NK-92 treated with Interleukin-12 subunit alpha and Interleukin-12 subunit beta, amount 100 ng/mL, for 24 hours (cell line): ENCODE measurements at regions not wholly inside any gene's neighbourhood (a gene's known extent, or its start where the extent isn't known, plus 50 kb on each side); places are given as distances from the start of the nearest gene placed in this dataset.
"Not testable (repeated sequence)": the region's sequence is repeated elsewhere in the genome, so short reads cannot be mapped to it uniquely, and the experiment has no call there.

Source experiments
- DNase-seq: peaks from one replicate; lab custom pipeline; 2025; lab: John Stamatoyannopoulos, UW

GRCh38 chr6:56803594-56803993 lies 151.3 kb upstream of the BEND6 start:
- no peak for DNase-seq

- DNase-seq: no peak
Measured at GRCh38 chr6:56802584-56802983, 152.3 kb upstream of the BEND6 start.

DNA sequence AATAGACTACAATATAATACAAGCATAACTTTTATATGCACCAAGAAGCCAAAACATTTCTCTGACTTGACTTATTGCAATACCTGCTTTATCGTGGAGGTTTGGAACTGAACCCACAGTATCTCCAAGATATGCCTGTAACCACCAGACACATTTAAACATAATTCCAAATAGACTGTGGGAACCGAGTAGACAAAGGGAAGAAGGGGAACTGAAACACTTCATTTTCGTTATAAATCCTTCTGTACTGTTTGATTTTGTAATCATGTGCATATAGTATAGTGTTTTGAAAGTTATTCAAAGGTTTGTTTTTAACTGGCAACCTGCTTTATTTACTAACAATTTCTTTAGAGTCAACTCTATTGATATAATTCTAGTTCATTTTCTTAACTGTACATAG lies 154.9 kb upstream of the BEND6 start:
- DNase-seq: no peak

DNA sequence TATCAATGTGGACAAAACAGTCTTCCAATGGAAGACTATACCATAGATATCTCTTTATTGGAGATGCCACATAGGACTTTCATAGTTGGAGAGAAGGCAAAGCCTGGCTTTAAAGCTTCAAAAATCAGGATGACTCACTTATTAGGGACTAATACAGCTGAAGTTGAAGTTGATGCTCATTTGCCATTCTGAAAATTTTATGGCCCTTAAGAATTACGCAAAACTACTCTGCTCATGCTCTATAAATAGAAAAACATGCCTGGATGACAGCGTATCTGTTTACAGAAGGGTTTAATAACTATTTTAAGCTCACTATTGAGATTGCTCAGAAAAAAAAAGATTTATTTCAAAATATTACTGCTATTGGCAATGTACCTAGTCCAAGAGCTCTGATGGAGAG lies 155.5 kb upstream of the DST start:
- DNase-seq: no peak

GRCh38 chr6:56796196-56796532 lies 153.5 kb upstream of the DST start:
- no peak for DNase-seq

- no peak for DNase-seq
Measured at GRCh38 chr6:56795466-56796195, 152.9 kb upstream of the DST start.

GRCh38 chr6:56794421-56794820 lies 151.7 kb upstream of the DST start:
- DNase-seq: no peak

- no peak for DNase-seq
Measured at GRCh38 chr6:56793938-56794337, 151.2 kb upstream of the DST start.

GRCh38 chr6:56790414-56790813 lies 147.7 kb upstream of the DST start:
- DNase-seq: no peak

DNA sequence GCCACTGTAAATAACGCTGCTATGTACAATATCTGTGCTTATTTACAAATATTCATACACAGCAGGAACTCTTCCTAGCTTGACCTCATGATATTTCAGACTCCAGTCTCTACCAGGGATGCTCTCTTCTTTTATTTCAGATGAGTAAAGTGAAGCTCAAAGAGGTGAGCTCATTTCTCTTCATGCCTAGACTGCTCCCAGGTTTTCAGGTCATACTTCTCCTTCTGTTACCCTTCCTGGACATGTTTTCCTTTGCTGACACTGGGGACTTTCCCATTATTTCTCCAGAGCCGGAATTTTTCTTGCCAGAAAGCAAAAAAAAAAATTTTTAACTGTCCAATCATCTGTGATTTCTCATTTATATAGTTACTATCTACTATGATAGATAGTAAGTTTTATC lies 147.2 kb upstream of the DST start:
- DNase-seq: no peak

GRCh38 chr6:56789342-56789741 lies 146.7 kb upstream of the DST start:
- no peak for DNase-seq

DNA sequence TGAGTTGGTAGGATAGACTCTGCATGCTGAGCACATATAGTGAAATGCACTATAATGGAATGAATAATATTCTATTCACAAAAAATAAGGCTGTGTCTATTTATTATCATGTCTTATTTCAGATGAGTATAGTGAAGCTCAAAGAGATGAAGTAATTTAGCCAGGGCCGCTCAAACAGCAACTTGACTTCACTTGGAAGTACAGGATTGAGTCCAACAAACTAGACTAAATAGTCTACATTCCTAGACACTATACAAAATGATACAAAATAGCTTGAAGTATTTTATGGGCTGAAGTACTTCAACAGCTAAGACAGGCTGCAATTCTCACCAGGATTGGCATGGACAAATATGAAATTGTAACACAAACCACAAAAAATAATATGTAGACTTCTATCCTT lies 144.5 kb upstream of the DST start:
- no peak for DNase-seq

DNA sequence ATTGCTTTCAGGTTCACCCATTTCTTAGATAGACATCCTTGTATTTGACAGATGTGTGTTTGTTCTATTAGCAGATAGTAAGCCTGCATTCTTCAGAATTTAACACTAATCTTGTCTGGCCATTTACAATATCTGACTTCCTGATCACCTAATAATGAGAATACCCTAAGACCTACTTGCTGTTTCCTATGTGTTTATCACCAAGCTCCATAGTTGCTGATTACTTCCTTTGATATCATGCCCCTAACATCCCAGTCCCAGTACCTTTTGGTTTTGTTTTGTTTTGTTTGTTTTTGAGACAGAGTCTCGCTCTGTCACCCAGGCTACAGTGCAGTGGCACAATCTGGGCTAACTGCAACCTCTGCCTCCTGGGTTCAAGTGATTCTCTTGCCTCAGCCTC lies 143.6 kb upstream of the DST start:
- DNase-seq: no peak

DNA sequence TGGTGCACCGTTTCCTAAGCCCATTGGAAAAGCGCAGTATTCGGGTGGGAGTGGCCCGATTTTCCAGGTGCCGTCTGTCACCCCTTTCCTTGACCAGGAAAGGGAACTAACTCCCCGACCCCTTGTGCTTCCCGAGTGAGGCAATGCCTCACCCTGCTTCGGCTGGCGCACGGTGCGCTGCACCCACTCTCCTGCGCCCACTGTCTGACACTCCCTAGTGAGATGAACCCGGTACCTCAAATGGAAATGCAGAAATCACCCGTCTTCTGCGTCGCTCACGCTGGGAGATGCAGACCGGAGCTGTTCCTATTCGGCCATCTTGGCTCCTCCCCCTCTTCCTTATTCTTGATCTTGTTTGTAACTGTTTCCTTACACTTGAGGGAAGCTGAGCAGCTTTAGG lies 142.8 kb upstream of the DST start:
- not testable (repeated sequence) for DNase-seq

GRCh38 chr6:56780109-56780508 lies 137.4 kb upstream of the DST start:
- DNase-seq: not testable (repeated sequence)

GRCh38 chr6:56778503-56778902 lies 135.8 kb upstream of the DST start:
- not testable (repeated sequence) for DNase-seq

DNA sequence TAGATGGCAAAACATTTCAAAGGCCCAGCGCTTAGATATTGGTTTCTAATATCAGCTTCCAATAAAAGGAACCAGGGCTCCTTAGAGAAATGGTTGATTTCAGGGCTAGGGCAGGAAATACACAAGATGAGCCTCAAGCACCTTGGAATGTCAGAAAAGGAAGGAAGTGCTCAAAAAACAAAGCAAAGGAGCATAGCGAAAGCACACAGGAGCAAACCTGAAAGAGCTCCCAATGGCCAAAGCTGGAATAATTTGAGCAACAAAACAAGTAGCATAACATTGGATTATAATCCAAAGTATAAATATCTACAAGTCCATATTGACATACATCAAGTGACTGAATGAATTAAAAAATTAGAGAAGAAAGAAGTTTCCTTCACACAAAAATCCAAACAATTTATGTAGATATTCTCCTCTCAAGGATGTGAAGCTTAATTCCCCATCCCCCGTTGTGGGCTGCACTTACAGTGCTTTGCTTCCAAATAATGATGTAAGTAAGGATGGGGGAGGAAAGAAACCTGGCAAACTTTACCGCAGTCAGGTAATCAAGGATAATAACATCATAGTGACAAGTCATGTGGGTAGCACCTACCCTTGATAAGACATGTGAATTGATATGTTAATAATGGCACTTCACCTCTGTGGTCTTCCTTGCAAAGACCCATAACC lies 132.9 kb upstream of the DST start:
- DNase-seq: no peak

DNA sequence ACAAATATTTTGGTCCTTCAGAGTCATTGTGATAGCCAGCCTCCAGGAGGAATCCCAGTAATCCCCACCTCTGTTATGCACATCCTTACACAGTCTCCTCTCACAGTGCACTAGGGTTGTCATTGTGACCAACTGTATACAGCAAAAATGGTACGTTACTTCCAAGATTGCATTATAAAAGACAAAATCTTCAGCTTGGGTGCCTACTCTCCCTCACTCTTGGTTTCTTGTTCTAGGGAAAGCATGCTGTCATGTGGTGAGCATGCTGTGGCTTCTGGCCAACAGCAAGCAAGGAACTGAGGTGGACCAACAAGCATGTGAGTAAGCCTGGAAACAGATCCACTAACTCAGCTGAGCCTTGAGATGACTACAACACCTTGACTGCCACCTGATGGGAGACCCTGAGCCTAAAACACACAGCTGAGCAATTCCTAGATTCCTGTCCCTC lies 130.1 kb upstream of the DST start:
- no peak for DNase-seq

- DNase-seq: no peak
Measured at GRCh38 chr6:56771929-56772607, 129.4 kb upstream of the DST start.

DNA sequence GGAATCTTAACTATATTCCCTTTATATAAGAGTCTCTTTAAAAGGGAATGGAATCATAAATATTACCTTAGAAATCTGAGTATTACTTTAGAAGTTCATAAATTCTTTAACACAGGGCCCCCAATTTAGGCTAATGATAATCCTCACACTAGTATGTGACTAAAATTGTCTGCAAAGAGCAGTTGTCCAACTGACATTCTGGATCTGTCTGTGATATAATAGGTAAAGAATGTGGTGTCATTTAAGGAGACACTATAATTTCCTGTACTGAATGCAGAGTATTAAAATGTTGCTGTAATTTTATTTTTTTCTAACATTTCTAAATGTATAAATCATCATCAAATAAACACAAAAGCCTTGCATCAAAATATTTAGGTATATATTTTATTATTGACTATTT lies 128.5 kb upstream of the DST start:
- DNase-seq: no peak

GRCh38 chr6:56770011-56770520 lies 127.4 kb upstream of the DST start:
- no peak for DNase-seq

DNA sequence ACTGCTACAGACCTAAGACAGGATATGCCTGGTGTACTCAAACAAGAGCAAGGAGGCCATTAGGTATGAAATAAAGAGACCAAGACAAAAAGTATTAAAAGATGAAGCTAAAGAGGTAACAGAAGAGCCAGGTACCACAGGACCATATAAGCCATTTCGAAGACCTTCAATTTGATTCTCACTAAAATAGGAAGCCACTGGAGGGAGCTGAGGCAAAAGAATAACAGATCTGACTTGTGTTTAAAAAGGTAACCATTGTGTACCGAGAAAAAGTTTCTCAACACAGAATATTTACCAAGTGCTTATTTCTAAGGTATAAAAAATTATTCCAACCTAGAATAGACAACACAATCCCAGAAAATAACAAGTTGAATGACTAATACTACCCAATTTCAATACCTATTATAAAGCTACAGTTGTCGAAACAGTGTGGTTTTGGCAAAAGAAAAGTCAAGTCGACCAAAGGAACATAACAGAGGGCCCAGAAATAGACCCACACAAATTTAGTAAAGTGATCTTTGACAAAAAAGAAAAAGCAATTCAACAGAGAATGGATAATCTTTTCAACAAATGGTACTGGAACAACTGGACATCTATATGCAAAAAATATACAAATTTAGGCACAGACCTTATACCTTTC lies 125.3 kb upstream of the DST start:
- no peak for DNase-seq

DNA sequence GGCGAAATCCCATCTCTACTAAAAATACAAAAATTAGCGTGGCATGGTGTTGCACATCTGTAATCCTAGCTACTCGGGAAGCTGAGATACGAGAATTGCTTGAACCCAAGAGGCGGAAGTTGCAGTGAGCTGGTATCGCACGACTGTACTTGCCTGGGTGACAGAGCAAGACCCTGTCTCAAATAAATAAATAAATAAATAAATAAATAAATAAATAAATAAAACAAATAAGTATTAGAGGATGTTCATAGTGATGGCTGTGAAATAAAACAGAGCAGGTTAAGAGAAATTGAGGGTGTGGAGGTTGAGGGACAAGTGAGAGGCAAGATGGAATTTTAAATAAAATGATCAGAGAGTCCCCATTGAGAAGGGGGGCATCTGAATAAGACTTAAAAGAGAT lies 124.7 kb upstream of the DST start:
- DNase-seq: no peak
